NCI-H748 (cell line): ENCODE measurements at regions not wholly inside any gene's neighbourhood (a gene's known extent, or its start where the extent isn't known, plus 50 kb on each side); places are given as distances from the start of the nearest gene placed in this dataset.
A peak's percentile ranks its signal among the peaks of the same experiment; 100 is the strongest.
"Not testable (repeated sequence)": the region's sequence is repeated elsewhere in the genome, so short reads cannot be mapped to it uniquely, and the experiment has no call there.

Experiments
- DNase-seq: peaks from one replicate; lab custom pipeline; 2025; ENCODE audit not compliant: unreplicated experiment; lab: John Stamatoyannopoulos, UW

DNA sequence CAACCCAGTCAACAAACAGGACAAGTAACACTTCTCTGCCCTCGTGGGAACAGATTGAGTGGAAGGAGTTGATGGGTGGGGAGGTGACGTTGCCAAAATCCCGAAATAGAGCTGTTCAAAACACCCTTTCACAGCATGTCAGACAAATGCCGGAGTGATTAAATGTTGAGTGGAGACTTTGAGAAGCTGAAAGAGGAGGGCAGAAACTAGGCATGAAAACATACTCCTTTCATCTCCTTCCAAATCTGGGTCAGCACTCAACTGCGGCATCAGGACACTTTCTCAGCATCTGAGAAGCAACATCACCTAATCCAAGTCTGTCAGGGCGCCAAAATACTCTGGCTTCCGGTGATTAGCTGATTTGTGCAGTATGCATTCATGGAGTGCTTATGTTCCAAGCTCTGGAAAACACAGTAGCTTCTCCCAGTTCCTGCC is 51.5 kb upstream of the MRI1 start:
- no peak for DNase-seq

DNA sequence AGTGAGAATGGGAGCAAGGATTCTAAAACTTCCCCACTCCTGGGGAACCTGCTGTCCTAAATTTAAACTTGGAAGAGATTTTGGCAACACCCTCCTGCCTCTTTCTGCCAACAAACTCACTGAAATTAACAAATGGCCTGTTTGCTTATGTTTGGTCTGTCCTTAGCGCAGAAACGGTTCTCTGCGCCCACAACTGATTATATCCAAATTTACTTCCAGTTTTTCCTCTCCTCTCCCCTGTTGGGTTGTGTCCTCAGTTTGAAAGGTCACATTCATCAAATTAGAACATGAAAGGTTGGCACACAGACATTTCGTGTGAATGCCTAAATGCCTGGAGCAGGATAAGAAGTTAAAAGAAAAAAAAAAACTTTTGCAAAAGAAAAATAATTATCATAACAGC is 56.4 kb upstream of the MRI1 start:
- DNase-seq: no peak

GRCh38 chr19:13705928-13706447 is 58.3 kb upstream of the MRI1 start:
- DNase-seq: no peak

- DNase-seq: no peak
Observed at GRCh38 chr19:13705201-13705600, 59.1 kb upstream of the MRI1 start.

DNA sequence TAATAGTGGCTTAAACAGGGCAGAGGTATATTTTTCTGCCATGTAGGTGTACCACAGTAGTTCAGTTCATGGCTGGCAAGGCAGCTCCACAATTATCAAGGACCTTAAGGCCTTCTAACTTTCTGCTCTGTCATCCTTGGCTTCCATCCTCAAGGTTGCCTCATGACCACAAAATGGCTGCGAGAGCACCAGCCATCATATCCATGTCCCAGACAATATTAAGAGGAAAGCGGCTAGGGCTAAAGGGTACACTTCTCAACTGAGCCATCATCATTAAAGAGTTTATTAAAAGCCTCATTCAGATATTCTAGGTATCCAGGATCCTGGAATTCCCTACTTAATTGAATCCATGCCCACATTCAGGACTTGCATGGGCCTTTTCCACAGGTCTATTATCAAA is 62.7 kb upstream of the MRI1 start:
- no peak for DNase-seq

- peak; percentile 34 for DNase-seq
Observed at GRCh38 chr19:13700621-13701020, 63.7 kb upstream of the MRI1 start.

DNA sequence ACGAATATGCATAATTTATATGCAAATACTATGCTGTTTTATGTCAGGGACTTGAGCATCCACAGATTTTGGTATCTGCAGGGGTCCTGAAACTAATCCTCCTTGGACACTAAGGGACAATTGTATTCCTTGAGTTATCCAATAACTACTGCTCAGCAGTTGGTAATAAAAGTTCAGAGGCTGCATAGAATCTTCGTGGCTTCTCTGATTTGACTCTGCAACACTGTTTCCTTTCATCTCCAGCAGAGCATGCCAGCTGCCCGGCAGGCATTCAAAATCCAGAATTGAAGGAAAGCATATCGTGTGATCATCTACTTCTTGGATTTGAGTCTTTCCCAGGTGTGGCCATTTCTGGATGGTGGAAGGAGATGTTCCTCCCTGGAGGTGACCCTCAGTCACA is 64.5 kb upstream of the MRI1 start:
- DNase-seq: no peak

DNA sequence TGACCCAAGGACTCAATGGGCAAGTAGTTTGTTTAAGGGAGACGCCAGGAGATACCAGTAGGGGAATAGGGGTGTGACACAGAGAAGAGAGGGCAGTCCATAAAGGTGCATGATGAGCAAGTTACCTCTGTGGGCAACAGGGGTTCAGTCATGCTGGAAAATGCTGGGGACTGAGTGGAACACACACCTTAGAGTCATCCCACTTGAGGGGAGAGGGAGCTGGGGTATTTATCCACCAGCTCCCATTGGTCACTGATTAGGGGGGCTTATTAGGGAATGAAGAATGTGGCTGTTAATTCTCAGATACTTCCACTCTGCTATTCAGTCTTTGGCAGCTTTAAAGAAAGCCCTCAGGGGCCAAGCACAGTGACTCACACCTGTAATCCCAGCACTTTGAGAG is 67.5 kb upstream of the MRI1 start:
- DNase-seq: no peak

GRCh38 chr19:13693889-13694288 is 70.4 kb upstream of the MRI1 start:
- DNase-seq: peak; percentile 45

- DNase-seq: no peak
Observed at GRCh38 chr19:13691569-13692435, 72.5 kb upstream of the MRI1 start.

- peak; percentile 35 for DNase-seq
Observed at GRCh38 chr19:13689085-13689484, 75.2 kb upstream of the MRI1 start.

DNA sequence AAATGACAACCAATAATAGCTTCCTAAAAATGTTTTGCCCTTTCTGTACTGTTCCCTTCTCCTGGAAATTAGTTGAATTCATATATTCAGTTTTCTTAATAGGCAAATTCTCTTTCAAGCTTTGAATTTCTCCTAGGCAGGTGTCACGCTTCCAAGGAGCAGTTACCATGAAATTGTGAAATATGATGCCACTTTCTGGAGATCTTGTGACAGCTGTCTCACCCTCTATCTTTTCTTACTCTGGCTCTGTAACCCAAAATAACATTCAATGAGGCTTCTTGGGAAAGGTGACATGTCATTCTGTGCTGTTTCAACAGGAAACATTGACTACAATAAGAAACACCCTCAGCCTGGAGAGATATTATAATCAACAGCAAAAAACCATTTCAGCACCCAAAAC is 80.3 kb upstream of the MRI1 start:
- DNase-seq: no peak

DNA sequence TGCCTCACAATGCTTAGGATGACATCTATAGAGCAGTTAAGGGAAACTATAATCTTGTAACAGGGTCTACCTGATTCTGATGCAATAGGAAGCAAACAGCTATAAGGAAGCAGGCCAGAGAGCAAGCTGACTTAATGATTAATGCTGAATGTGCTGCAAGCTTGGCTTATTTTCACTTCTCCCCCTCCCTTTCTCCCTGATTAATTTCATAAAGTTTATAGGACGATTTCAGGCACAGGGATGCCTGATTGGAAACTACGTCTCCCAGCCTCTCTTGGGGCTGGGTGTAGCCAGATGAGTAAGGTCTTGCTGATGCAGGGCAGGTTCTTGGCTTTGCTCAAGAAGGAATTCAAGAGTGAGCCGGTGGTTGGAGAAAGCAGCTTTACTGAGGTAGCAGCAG is 82.8 kb upstream of the MRI1 start:
- DNase-seq: no peak

DNA sequence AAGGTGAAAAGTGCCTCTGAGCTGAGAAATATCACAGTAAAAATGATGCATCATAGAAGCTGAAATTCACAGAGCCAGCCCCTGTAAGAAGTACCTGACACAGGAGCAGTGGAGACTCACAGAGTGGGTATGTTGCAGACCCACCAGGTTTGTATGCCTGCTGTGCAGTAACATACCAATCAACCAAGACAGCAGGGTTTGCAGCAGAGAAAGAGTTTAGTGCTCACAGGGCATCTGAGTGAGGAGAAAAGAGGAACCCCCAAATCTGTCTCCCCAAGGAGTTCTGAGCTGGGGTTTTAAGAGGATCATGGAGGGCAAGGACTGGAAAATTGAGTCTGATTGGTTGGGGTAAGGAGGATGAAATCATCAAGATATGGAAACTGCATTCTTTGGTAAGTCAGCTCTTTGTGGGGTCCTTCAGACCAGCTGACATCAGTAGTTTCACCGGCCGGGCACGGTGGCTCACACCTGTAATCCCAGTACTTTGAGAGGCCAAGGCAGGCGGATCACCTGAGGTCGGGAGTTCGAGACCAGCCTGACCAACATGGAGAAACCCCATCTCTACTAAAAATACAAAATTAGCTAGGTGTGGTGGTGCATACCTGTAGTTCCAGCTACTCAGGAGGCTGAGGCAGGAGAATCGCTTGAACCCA is 83.5 kb upstream of the MRI1 start:
- DNase-seq: not testable (repeated sequence)

GRCh38 chr19:13676967-13677366 is 87.4 kb upstream of the MRI1 start:
- DNase-seq: not testable (repeated sequence)

- DNase-seq: not testable (repeated sequence)
Observed at GRCh38 chr19:13672480-13673175, 91.7 kb upstream of the MRI1 start.

DNA sequence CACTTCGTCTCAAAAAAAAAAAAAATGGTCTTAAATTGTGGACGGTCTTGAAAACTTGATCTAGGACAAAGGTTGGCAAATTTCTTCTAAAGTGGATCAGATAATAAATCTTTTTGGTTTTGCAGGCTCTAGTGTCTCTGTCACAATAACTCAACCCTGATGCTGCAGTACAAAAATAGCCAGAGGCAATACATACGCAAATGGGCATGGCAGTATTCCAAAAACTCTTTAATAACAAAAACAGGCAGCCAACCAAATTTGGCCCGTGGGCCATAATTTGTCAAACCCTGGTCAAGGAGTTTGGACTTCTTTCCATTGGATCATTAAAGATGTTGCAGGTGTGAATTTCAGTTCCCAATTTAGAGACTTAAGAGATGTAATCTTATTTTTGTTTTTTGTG is 93.5 kb upstream of the MRI1 start:
- no peak for DNase-seq

- no peak for DNase-seq
Observed at GRCh38 chr19:13669780-13670355, 94.5 kb upstream of the MRI1 start.

DNA sequence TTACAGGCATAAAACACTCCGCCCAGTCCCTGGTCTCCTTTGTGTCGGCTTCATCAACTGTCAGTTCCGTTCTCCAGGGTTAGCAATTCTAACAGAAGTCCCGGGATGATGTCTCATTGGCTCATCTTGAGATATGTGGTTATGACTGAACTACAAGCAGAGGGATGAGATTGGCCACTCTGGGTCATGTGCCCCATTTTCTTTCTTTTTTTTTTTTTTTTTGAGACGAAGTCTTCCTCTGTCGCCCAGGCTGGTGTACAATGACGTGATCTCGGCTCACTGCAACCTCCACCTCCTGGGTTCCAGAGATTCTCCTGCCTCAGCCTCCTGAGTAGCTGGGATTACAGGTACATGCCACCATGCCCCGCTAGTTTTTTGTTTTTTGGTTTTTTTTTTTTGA is 95.4 kb upstream of the MRI1 start:
- DNase-seq: no peak

DNA sequence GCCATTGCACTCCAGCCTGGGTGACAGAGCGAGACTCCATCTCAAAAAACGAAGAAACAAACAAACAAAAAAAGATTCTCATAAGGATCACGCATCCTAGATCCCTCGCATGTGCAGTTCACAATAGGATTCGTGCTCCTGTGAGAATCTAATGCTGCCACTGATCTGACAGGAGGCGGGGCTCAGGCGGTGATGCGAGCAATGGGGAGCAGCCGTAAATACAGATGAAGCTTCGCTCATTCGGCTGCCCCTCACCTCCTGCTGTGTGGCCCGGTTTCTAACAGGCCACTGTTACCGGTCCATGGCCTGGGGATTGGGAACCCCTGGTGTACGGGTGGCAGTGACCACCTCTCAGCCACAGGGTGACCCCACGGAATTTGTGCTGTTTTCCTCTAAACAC is 98.2 kb upstream of the MRI1 start:
- DNase-seq: no peak

DNA sequence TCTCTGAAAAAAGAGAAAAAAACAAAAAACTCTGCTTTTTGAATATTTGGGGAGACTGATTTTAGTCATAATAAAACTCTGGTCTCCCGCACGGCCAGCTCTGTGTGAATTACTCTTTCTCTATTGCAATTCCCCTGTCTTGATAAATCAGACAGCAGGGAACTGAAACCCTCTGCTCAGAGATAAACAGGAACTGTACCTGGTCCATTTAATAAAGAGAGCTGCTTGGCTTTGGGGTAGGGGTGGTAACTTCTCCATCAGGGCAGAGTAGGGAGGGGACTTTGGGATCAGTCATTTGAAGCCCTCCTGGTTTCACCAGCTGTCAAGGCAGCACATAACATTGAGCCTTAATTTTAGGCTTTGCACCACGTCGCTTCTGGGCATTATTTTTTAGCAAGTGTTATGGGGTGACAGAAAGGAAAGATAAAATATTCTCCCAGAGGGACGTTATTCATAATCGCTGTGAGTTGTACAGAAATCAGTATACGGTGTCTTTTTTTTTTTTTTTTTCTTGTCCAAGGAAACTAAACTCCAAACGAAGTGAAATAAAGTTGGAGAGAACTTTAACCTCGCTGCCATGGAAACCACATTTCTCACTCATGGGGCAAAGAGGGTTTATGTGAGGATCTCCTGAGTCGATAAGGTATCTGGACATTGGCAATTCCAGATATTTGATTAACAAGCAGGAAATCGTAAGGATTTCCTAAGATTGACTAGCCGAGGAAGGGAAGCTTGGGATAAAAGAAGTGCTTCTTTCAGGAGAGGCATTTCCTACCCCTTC is 99.0 kb upstream of the MRI1 start:
- no peak for DNase-seq
